ENCODE measurements at regions not wholly inside any gene's neighbourhood (a gene's known extent, or its start where the extent isn't known, plus 50 kb on each side); places are given as distances from the start of the nearest gene placed in this dataset.

GRCh38 chr9:78122631-78123030 is 91.0 kb upstream of the GNAQ start:
- TF ChIP-seq EZH2 (IDR thresholded peaks at IDR 0.05; ENCODE audit: insufficient read depth, poor library complexity, severe bottlenecking) (no peak), EZH2phosphoT487 (IDR thresholded peaks at IDR 0.05; ENCODE audit: insufficient read depth, low read depth) (no peak)

Data from GM23248 (cell line).